HEK293 (cell line): ENCODE measurements at regions not wholly inside any gene's neighbourhood (a gene's known extent, or its start where the extent isn't known, plus 50 kb on each side); places are given as distances from the start of the nearest gene placed in this dataset.

Source experiments
- CTCF ChIA-PET: fragments of 350-600 bp; formaldehyde crosslinking; extraction: SDS; loops from one replicate; lab custom pipeline; 2021; ENCODE audit warnings: antibody characterized with exemption; lab: Yijun Ruan, JAX
- POLR2A ChIA-PET: fragments of 300-600 bp; formaldehyde crosslinking; extraction: SDS; loops from one replicate; lab custom pipeline; 2020; ENCODE audit warnings: antibody characterized with exemption, inconsistent platforms; lab: Yijun Ruan, JAX
- H3K27ac ChIP-seq: fragments of 200-500 bp; sonication (Bioruptor generic); 2 replicates; pipeline ENCODE4 v1.5.1; 2014; ENCODE audit warnings: low read depth, low read length, control low read depth, inconsistent platforms; ENCODE audit errors: extremely low read depth
- H3K36me3 ChIP-seq, 2 experiments: fragments of 200-500 bp in 1 of 2; sonication (Bioruptor generic) in 1 of 2; 1 replicate in 1 of 2; 2 replicates in 1 of 2; pipeline ENCODE4 v1.5.1; 2014 to 2017; ENCODE audit warnings: inconsistent platforms in 2 of 2, low read length in 2 of 2; ENCODE audit not compliant: control insufficient read depth in 2 of 2, insufficient read depth in 1 of 2
- H3K4me1 ChIP-seq: fragments of 200-500 bp; sonication (Bioruptor generic); 2 replicates; pipeline ENCODE4 v1.5.1; 2014; ENCODE audit warnings: mild to moderate bottlenecking, low read length, inconsistent platforms; ENCODE audit not compliant: control insufficient read depth, insufficient read depth
- H3K4me3 ChIP-seq: 2 replicates; pipeline ENCODE4 v1.5.1; 2011; ENCODE audit warnings: low read depth, mild to moderate bottlenecking, control low read depth, low read length, moderate library complexity
- H3K9me3 ChIP-seq: fragments of 200-500 bp; sonication (Bioruptor generic); 2 replicates; pipeline ENCODE4 v1.5.1; 2014; ENCODE audit warnings: low read depth, low read length, inconsistent platforms; ENCODE audit not compliant: control insufficient read depth, insufficient read depth
- KLF9 ChIP-seq: fragments of 450-650 bp; formaldehyde crosslinking; IDR thresholded peaks from 2 replicates; pipeline ENCODE4 v1.5.1; 2016; ENCODE audit warnings: missing biosample characterization, missing genetic modification characterization, low read depth
- MYNN ChIP-seq: fragments of 450-650 bp; formaldehyde crosslinking; IDR thresholded peaks from 2 replicates; pipeline ENCODE4 v1.5.1; 2016; ENCODE audit warnings: missing biosample characterization, missing genetic modification characterization, borderline replicate concordance
- YY2 ChIP-seq: fragments of 450-650 bp; formaldehyde crosslinking; IDR thresholded peaks from 2 replicates; pipeline ENCODE4 v1.5.1; 2016; ENCODE audit warnings: missing biosample characterization, missing genetic modification characterization
- ZBTB21 ChIP-seq: fragments of 450-650 bp; formaldehyde crosslinking; IDR thresholded peaks from 2 replicates; pipeline ENCODE4 v1.5.1; 2017; ENCODE audit warnings: missing biosample characterization, missing genetic modification characterization
- ZNF121 ChIP-seq: fragments of 450-650 bp; formaldehyde crosslinking; IDR thresholded peaks from 2 replicates; pipeline ENCODE4 v1.5.1; 2016; ENCODE audit warnings: missing biosample characterization, missing genetic modification characterization
- ZNF169 ChIP-seq: fragments of 450-650 bp; formaldehyde crosslinking; IDR thresholded peaks from 2 replicates; pipeline ENCODE4 v1.5.1; 2016; ENCODE audit warnings: missing biosample characterization, missing genetic modification characterization
- ZNF2 ChIP-seq: fragments of 450-650 bp; formaldehyde crosslinking; IDR thresholded peaks from 2 replicates; pipeline ENCODE4 v1.5.1; 2016; ENCODE audit warnings: missing biosample characterization, missing genetic modification characterization
- ZNF23 ChIP-seq: fragments of 450-650 bp; formaldehyde crosslinking; IDR thresholded peaks from 2 replicates; pipeline ENCODE4 v1.5.1; 2016; ENCODE audit warnings: missing biosample characterization, missing genetic modification characterization, borderline replicate concordance
- ZNF248 ChIP-seq: fragments of 450-650 bp; formaldehyde crosslinking; IDR thresholded peaks from 2 replicates; pipeline ENCODE4 v1.5.1; 2017; ENCODE audit warnings: missing biosample characterization, missing genetic modification characterization
- ZNF341 ChIP-seq: fragments of 450-650 bp; formaldehyde crosslinking; IDR thresholded peaks from 2 replicates; pipeline ENCODE4; 2016; ENCODE audit warnings: low read depth, missing biosample characterization, missing genetic modification characterization
- ZNF404 ChIP-seq: fragments of 450-650 bp; formaldehyde crosslinking; IDR thresholded peaks from 2 replicates; pipeline ENCODE4 v1.5.1; 2017; ENCODE audit warnings: missing biosample characterization, missing genetic modification characterization
- ZNF426 ChIP-seq: fragments of 450-650 bp; formaldehyde crosslinking; IDR thresholded peaks from 2 replicates; pipeline ENCODE4 v1.5.1; 2017; ENCODE audit warnings: missing biosample characterization, missing genetic modification characterization, mild to moderate bottlenecking, inconsistent platforms, moderate library complexity
- ZNF433 ChIP-seq: fragments of 450-650 bp; formaldehyde crosslinking; IDR thresholded peaks from 2 replicates; pipeline ENCODE4 v1.5.1; 2016; ENCODE audit warnings: missing biosample characterization, missing genetic modification characterization, low read depth
- ZNF510 ChIP-seq: fragments of 450-650 bp; formaldehyde crosslinking; IDR thresholded peaks from 2 replicates; pipeline ENCODE4 v1.5.1; 2018; ENCODE audit warnings: mild to moderate bottlenecking, missing genetic modification characterization, missing biosample characterization; ENCODE audit not compliant: insufficient replicate concordance
- ZNF621 ChIP-seq: fragments of 450-650 bp; formaldehyde crosslinking; IDR thresholded peaks from 2 replicates; pipeline ENCODE4 v1.5.1; 2017; ENCODE audit warnings: missing biosample characterization, missing genetic modification characterization
- ZNF624 ChIP-seq: fragments of 450-650 bp; formaldehyde crosslinking; IDR thresholded peaks from 2 replicates; pipeline ENCODE4 v1.5.1; 2017; ENCODE audit warnings: missing biosample characterization, missing genetic modification characterization
- ZNF701 ChIP-seq: fragments of 450-650 bp; formaldehyde crosslinking; IDR thresholded peaks from 2 replicates; pipeline ENCODE4 v1.5.1; 2016; ENCODE audit warnings: missing biosample characterization, missing genetic modification characterization
- ZNF791 ChIP-seq: fragments of 450-650 bp; formaldehyde crosslinking; IDR thresholded peaks from 2 replicates; pipeline ENCODE4 v1.5.1; 2016; ENCODE audit warnings: missing biosample characterization, missing genetic modification characterization
- TF ChIP-seq, protein P1 (sequence below): fragments of 450-650 bp; formaldehyde crosslinking; IDR thresholded peaks from 2 replicates; pipeline ENCODE4 v1.5.1; 2016; ENCODE audit warnings: missing biosample characterization, missing genetic modification characterization
- TF ChIP-seq, protein P2 (sequence below): fragments of 450-650 bp; formaldehyde crosslinking; IDR thresholded peaks from 2 replicates; pipeline ENCODE4 v1.5.1; 2016; ENCODE audit warnings: missing biosample characterization, missing genetic modification characterization
- TF ChIP-seq, protein P3 (sequence below): fragments of 450-650 bp; formaldehyde crosslinking; conservative IDR thresholded peaks from 2 replicates; pipeline ENCODE4 v1.5.1; 2016; ENCODE audit warnings: low read depth, missing biosample characterization, missing genetic modification characterization
- TF ChIP-seq, protein P4 (sequence below): fragments of 450-650 bp; formaldehyde crosslinking; IDR thresholded peaks from 2 replicates; pipeline ENCODE4 v1.5.1; 2016; ENCODE audit warnings: missing biosample characterization, missing genetic modification characterization

DNA sequence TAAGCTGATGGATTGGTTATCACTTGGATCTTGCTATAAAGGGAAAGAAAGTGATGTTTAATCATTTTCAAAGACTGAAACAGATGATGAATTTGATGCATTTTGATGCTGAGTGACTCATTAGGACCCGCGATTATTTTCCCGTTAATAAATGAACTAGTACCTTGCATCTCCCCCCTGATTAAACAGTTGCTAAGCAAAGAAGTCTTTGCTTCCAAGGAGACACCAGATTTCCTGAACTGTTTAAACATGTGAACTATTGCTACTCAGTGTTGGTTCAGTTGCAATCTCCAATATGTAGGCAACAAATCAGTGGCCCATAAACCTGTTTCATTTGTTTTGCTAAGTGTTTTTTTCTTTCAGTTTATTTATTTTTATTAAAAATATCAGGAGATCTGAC is 375.2 kb downstream of the AACS start:
- H3K9me3 ChIP-seq: no peaks in the 10 kb centered on the region
- no peak overlapping the region for H3K27ac ChIP-seq
- no peak overlapping the region for H3K4me3 ChIP-seq
- ChIA-PET CTCF (no interaction called here), POLR2A (no interaction called here)
- no peaks in the 10 kb centered on the region for H3K4me1 ChIP-seq
- no peaks in the 10 kb centered on the region for H3K36me3 ChIP-seq
- TF ChIP-seq, protein P1, sequence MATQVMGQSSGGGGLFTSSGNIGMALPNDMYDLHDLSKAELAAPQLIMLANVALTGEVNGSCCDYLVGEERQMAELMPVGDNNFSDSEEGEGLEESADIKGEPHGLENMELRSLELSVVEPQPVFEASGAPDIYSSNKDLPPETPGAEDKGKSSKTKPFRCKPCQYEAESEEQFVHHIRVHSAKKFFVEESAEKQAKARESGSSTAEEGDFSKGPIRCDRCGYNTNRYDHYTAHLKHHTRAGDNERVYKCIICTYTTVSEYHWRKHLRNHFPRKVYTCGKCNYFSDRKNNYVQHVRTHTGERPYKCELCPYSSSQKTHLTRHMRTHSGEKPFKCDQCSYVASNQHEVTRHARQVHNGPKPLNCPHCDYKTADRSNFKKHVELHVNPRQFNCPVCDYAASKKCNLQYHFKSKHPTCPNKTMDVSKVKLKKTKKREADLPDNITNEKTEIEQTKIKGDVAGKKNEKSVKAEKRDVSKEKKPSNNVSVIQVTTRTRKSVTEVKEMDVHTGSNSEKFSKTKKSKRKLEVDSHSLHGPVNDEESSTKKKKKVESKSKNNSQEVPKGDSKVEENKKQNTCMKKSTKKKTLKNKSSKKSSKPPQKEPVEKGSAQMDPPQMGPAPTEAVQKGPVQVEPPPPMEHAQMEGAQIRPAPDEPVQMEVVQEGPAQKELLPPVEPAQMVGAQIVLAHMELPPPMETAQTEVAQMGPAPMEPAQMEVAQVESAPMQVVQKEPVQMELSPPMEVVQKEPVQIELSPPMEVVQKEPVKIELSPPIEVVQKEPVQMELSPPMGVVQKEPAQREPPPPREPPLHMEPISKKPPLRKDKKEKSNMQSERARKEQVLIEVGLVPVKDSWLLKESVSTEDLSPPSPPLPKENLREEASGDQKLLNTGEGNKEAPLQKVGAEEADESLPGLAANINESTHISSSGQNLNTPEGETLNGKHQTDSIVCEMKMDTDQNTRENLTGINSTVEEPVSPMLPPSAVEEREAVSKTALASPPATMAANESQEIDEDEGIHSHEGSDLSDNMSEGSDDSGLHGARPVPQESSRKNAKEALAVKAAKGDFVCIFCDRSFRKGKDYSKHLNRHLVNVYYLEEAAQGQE (tag by site-specific recombination): no peak
- no peak for TF ChIP-seq ZNF791
- no peak for TF ChIP-seq ZNF433 (tag by site-specific recombination)
- TF ChIP-seq KLF9 (tag by site-specific recombination): no peak
- TF ChIP-seq, protein P2, sequence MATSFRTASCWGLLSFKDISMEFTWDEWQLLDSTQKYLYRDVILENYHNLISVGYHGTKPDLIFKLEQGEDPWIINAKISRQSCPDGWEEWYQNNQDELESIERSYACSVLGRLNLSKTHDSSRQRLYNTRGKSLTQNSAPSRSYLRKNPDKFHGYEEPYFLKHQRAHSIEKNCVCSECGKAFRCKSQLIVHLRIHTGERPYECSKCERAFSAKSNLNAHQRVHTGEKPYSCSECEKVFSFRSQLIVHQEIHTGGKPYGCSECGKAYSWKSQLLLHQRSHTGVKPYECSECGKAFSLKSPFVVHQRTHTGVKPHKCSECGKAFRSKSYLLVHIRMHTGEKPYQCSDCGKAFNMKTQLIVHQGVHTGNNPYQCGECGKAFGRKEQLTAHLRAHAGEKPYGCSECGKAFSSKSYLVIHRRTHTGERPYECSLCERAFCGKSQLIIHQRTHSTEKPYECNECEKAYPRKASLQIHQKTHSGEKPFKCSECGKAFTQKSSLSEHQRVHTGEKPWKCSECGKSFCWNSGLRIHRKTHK: no peak
- TF ChIP-seq ZNF121 (tag by site-specific recombination): no peak
- no peak for TF ChIP-seq ZNF248 (tag by site-specific recombination)
- no peak for TF ChIP-seq ZNF341 (tag by site-specific recombination)
- TF ChIP-seq, protein P3, sequence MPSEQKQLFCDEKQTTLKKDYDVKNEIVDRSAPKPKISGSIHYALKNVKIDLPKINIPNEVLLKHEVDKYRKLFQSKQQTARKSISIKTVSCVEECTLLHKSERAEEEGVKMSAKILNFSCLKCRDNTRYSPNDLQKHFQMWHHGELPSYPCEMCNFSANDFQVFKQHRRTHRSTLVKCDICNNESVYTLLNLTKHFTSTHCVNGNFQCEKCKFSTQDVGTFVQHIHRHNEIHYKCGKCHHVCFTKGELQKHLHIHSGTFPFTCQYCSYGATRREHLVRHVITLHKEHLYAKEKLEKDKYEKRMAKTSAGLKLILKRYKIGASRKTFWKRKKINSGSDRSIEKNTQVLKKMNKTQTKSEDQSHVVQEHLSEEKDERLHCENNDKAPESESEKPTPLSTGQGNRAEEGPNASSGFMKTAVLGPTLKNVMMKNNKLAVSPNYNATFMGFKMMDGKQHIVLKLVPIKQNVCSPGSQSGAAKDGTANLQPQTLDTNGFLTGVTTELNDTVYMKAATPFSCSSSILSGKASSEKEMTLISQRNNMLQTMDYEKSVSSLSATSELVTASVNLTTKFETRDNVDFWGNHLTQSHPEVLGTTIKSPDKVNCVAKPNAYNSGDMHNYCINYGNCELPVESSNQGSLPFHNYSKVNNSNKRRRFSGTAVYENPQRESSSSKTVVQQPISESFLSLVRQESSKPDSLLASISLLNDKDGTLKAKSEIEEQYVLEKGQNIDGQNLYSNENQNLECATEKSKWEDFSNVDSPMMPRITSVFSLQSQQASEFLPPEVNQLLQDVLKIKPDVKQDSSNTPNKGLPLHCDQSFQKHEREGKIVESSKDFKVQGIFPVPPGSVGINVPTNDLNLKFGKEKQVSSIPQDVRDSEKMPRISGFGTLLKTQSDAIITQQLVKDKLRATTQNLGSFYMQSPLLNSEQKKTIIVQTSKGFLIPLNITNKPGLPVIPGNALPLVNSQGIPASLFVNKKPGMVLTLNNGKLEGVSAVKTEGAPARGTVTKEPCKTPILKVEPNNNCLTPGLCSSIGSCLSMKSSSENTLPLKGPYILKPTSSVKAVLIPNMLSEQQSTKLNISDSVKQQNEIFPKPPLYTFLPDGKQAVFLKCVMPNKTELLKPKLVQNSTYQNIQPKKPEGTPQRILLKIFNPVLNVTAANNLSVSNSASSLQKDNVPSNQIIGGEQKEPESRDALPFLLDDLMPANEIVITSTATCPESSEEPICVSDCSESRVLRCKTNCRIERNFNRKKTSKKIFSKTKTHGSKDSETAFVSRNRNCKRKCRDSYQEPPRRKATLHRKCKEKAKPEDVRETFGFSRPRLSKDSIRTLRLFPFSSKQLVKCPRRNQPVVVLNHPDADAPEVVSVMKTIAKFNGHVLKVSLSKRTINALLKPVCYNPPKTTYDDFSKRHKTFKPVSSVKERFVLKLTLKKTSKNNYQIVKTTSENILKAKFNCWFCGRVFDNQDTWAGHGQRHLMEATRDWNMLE: no peak
- TF ChIP-seq, protein P4, sequence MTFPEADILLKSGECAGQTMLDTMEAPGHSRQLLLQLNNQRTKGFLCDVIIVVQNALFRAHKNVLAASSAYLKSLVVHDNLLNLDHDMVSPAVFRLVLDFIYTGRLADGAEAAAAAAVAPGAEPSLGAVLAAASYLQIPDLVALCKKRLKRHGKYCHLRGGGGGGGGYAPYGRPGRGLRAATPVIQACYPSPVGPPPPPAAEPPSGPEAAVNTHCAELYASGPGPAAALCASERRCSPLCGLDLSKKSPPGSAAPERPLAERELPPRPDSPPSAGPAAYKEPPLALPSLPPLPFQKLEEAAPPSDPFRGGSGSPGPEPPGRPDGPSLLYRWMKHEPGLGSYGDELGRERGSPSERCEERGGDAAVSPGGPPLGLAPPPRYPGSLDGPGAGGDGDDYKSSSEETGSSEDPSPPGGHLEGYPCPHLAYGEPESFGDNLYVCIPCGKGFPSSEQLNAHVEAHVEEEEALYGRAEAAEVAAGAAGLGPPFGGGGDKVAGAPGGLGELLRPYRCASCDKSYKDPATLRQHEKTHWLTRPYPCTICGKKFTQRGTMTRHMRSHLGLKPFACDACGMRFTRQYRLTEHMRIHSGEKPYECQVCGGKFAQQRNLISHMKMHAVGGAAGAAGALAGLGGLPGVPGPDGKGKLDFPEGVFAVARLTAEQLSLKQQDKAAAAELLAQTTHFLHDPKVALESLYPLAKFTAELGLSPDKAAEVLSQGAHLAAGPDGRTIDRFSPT (tag by site-specific recombination): no peak

DNA sequence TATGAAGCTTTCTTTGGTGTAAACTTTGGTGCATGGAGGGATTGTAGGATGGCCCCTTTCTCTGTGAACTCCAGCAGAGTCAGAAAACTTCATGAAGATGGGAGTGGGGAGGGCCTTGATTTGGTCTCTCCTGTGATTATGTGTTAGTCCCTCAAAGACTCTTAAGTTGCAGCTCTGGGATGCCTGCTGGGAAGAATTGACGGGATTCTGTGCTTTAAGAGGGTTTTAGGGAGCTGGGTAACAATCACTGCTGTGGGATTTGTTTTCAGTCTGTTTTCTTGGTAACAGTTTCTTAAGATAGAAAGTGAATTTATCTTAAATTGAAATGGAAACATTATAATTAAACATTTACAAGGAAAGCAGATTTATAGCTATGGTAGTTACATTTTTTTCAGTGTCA is 378.1 kb downstream of the AACS start:
- POLR2A ChIA-PET: no interaction called here
- Histone ChIP-seq H3K36me3 (no peaks in the 10 kb centered on the region), H3K9me3 (no peaks in the 10 kb centered on the region), H3K4me1 (no peaks in the 10 kb centered on the region), H3K4me3 (no peak overlapping the region), H3K27ac (no peak overlapping the region)
- CTCF ChIA-PET: no interaction called here
- no peak for TF ChIP-seq ZNF701
- no peak for TF ChIP-seq ZNF621 (tag by site-specific recombination)
- no peak for TF ChIP-seq ZNF23
- no peak for TF ChIP-seq ZNF510 (tag by site-specific recombination)
- TF ChIP-seq ZBTB21 (tag by site-specific recombination): no peak
- no peak for TF ChIP-seq MYNN
- TF ChIP-seq YY2 (tag by site-specific recombination): no peak
- no peak for TF ChIP-seq ZNF404 (tag by site-specific recombination)
- TF ChIP-seq, protein P4 (tag by site-specific recombination): no peak
- TF ChIP-seq ZNF2 (tag by site-specific recombination): no peak
- no peak for TF ChIP-seq ZNF624 (tag by site-specific recombination)
- no peak for TF ChIP-seq ZNF121 (tag by site-specific recombination)
- no peak for TF ChIP-seq ZNF169 (tag by site-specific recombination)
- TF ChIP-seq ZNF426 (tag by site-specific recombination): no peak
